Fibroblast of mammary gland (primary cell): ENCODE measurements at regions not wholly inside any gene's neighbourhood (a gene's known extent, or its start where the extent isn't known, plus 50 kb on each side); places are given as distances from the start of the nearest gene placed in this dataset.

ENCODE experiments used
- DNase-seq: peaks from one replicate; pipeline ENCODE4 v3.0.0-alpha.2; 2010; ENCODE audit warnings: low read depth
- H3K4me3 ChIP-seq: 2 replicates; pipeline ENCODE4 v1.5.1; 2011; ENCODE audit warnings: low read depth, mild to moderate bottlenecking, low read length, moderate library complexity; ENCODE audit not compliant: control insufficient read depth
- TF ChIP-seq, protein P1 (sequence below): conservative IDR thresholded peaks from 2 replicates; pipeline ENCODE4 v1.5.1; 2011; ENCODE audit warnings: low read depth, low read length, inconsistent platforms; ENCODE audit not compliant: control insufficient read depth, insufficient read depth

DNA sequence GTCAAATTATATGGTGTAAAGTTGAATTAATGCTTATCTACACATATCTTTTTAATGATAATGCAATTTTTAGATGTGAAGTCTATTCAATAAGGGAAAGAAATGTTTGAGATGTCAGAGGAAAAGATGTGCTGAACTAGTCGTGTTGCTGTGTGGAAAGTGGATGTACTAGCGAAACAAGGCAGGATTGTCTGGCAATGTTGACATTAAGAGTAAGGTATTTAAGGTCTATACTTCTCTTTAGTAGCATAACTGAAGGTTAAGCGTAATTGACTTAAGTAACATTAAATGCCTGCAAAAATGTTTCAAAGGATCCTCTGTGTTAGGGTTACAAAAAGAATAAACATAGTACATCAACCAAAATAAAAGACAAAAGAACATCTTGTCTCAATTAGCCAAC lies 787.3 kb upstream of the KLHL1 start:
- no peak overlapping the region for H3K4me3 ChIP-seq
- no peak for DNase-seq
- TF ChIP-seq, protein P1, sequence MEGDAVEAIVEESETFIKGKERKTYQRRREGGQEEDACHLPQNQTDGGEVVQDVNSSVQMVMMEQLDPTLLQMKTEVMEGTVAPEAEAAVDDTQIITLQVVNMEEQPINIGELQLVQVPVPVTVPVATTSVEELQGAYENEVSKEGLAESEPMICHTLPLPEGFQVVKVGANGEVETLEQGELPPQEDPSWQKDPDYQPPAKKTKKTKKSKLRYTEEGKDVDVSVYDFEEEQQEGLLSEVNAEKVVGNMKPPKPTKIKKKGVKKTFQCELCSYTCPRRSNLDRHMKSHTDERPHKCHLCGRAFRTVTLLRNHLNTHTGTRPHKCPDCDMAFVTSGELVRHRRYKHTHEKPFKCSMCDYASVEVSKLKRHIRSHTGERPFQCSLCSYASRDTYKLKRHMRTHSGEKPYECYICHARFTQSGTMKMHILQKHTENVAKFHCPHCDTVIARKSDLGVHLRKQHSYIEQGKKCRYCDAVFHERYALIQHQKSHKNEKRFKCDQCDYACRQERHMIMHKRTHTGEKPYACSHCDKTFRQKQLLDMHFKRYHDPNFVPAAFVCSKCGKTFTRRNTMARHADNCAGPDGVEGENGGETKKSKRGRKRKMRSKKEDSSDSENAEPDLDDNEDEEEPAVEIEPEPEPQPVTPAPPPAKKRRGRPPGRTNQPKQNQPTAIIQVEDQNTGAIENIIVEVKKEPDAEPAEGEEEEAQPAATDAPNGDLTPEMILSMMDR = no peak

DNA sequence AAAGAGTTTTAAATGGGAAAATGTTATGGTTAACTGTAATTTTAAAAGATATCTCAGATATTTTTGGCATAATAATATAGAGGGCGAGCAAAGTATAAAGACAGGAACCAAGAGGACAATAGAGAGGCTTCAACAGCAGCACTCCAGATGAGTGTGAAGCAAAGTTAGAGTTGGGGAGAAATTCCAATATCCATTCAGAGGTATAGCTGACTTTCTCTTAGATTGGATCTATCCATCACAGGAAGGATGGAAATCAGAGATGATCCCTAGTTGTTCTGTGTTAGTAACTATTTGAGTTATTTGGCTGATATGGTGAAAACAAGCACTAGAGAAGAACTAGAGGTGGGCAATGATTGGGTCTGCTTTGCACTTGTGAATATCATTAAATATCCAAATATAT lies 786.0 kb upstream of the KLHL1 start:
- TF ChIP-seq, protein P1 = no peak
- DNase-seq = no peak
- H3K4me3 ChIP-seq = no peak overlapping the region

DNA sequence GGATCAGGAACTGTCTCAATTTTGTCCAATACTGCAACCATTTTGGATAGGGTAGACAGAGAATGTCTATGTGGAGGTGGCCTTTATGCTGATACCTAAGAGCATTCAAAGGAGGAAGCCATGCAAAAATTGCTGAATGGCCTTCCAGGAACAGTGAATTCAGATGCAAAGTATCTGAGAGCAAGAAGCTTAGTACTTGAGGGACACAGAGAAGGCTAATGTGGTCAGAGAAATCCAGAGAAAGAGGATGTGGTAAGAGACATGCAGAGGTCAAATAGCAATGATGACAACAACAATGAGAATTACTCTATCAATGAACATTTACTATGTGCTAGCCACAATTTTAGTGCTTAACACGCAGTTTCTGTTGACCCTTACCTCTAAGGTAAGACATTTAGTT lies 785.6 kb upstream of the KLHL1 start:
- TF ChIP-seq, protein P1 = no peak
- DNase-seq = no peak
- no peak overlapping the region for H3K4me3 ChIP-seq

DNA sequence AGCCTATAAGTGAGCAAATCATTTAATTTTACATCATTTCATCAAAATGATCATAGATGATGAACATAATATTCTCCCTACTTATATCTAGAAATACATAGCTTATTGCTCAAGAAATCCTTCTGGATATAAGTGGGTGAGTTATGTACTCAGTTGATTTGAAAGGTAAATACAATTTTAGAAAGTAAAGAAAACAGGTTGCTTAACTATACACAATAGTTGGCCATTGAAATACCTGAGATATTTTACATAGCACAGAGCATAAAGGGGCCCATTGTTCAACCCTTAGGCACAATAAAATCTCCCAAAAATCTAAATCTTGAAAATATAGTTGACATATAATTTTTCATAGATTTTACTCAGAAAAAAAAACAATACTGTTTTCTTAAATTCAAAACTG lies 782.0 kb upstream of the KLHL1 start:
- no peak for DNase-seq
- TF ChIP-seq, protein P1 = no peak
- H3K4me3 ChIP-seq = no peak overlapping the region

DNA sequence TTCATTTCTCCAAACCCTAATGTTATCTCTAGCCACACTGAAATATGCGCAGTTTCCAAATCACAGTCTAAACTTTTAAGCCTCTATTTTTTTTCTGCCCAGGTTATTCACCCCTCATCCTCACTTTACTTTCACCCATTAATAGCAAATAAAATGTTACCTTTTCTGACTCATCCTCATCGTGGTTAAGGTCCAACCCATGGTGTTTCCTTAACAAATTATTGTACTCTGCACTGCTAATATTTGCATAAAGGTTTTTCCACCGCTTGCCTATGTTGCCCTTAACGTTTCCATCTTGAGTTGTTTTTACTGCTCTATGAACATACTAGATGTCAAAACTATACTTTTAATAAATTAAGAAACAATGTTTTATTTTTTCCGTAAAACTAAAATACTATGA lies 780.9 kb upstream of the KLHL1 start:
- H3K4me3 ChIP-seq = no peak overlapping the region
- no peak for DNase-seq
- TF ChIP-seq, protein P1 = no peak

DNA sequence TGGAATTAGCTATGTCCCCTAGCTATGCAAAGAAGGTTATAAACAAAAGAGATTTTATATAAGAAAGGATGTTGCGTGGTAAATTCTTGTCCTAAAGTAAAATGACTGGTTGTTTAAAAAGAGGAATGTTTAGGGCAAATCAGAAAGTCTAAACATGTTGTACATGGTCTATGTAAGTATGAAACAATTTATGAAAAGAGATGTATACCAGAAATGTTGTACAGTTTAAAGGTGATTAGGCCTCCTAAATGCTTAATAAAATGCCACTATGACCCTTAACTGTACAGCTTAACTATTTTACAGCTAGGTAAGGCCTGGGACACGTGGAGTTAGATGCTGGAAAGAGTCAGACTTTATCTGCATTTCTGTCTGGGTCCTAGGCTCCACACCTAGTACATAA lies 775.9 kb upstream of the KLHL1 start:
- no peak overlapping the region for H3K4me3 ChIP-seq
- TF ChIP-seq, protein P1 = no peak
- DNase-seq = no peak

DNA sequence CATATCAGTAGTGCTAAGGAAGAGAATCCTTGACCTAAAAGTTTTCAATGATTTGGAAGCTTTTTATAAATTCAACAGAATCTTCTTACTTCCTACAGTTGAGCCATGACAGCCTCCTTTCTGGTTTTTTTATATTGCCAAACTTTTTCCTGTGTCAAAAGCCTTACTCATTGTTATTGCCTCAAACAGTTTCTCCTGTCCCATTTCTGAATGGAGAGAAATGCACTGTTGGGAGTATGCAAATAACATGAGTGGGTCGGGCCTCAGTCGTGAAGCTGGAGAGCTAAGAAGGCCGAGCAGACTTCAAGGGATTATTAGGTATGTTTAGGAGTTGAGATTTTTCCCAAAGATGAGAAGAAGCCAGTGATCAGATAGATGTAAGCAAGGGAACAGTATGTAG lies 766.4 kb upstream of the KLHL1 start:
- H3K4me3 ChIP-seq = no peak overlapping the region
- DNase-seq = no peak
- TF ChIP-seq, protein P1 = no peak
